Panc1 (cell line): ENCODE measurements at regions not wholly inside any gene's neighbourhood (a gene's known extent, or its start where the extent isn't known, plus 50 kb on each side); places are given as distances from the start of the nearest gene placed in this dataset.

Experiments
- ATAC-seq: fragments of 200-7000 bp; cut with Tn5 transposase; 2 replicates; pipeline ENCODE4 v1.9.1; 2020; ENCODE audit warnings: mild to moderate bottlenecking, moderate library complexity
- BruUV-seq: library from RNA; stranded (reverse); fragments of 400-500 nt; replicated peaks from 2 replicates; lab custom pipeline; 2021; lab: Mats Ljungman, UMichigan
- CTCF ChIA-PET: fragments of 300-600 bp; sonication (Branson Sonifier 250); formaldehyde crosslinking; loops from one replicate; lab custom pipeline; 2022; ENCODE audit warnings: antibody characterized with exemption; lab: Charles Lee
- POLR2A ChIA-PET: fragments of 300-600 bp; sonication (Branson Sonifier 250); formaldehyde crosslinking; loops from one replicate; lab custom pipeline; 2022; ENCODE audit warnings: antibody characterized with exemption; lab: Charles Lee
- DNase-seq: peaks from one replicate; pipeline ENCODE4 v3.0.0-alpha.2; 2010; ENCODE audit warnings: low read depth, low spot score
- H3K27ac ChIP-seq: 2 replicates; pipeline ENCODE4 v1.5.1; 2011; ENCODE audit warnings: mild to moderate bottlenecking, low read length, inconsistent platforms
- H3K27me3 ChIP-seq: fragments of 200-500 bp; sonication (Bioruptor generic); 2 replicates; pipeline ENCODE4 v1.6.0; 2014; ENCODE audit warnings: low read length, inconsistent platforms; ENCODE audit not compliant: control insufficient read depth, insufficient read depth
- H3K36me3 ChIP-seq: fragments of 200-500 bp; sonication (Bioruptor generic); 2 replicates; pipeline ENCODE4 v1.5.1; 2014; ENCODE audit warnings: inconsistent platforms, mild to moderate bottlenecking, low read length, moderate library complexity; ENCODE audit not compliant: control insufficient read depth, insufficient read depth
- H3K4me1 ChIP-seq: 2 replicates; pipeline ENCODE4 v1.5.1; 2011; ENCODE audit warnings: inconsistent platforms, mild to moderate bottlenecking, low read length, moderate library complexity; ENCODE audit not compliant: control insufficient read depth, insufficient read depth
- H3K4me3 ChIP-seq, 2 experiments: 2 replicates each; pipeline ENCODE4 v1.5.1; 2011 to 2012; ENCODE audit warnings: low read depth in 2 of 2, low read length in 2 of 2, mild to moderate bottlenecking in 2 of 2, inconsistent platforms in 1 of 2, moderate library complexity in 1 of 2
- H3K9me3 ChIP-seq: fragments of 200-500 bp; sonication (Bioruptor generic); 2 replicates; pipeline ENCODE4 v1.5.1; 2014; ENCODE audit warnings: low read depth, mild to moderate bottlenecking, inconsistent platforms, low read length, moderate library complexity; ENCODE audit not compliant: control insufficient read depth, insufficient read depth
- POLR2AphosphoS5 ChIP-seq: IDR thresholded peaks from 2 replicates; pipeline ENCODE4 v1.6.1; 2012; ENCODE audit warnings: mild to moderate bottlenecking, low read depth, low read length, moderate library complexity
- SIN3A ChIP-seq: IDR thresholded peaks from 2 replicates; pipeline ENCODE4 v1.6.1; 2012; ENCODE audit warnings: low read depth, mild to moderate bottlenecking, low read length, moderate library complexity, borderline replicate concordance; ENCODE audit not compliant: insufficient read depth
- TCF7L2 ChIP-seq: IDR thresholded peaks from 2 replicates; pipeline ENCODE4 v1.6.1; 2011; ENCODE audit warnings: mild to moderate bottlenecking, low read depth, low read length, inconsistent platforms
- in situ Hi-C: cut with HindIII; loops from 2 replicates; pipeline ENCODE4 v1.10.0; 2016; ENCODE audit warnings: low sequenced_read_pairs, low pct_unique_long_range_greater_than_20kb
- intact Hi-C: fragments of 100-400 bp; cut with micrococcal nuclease; formaldehyde crosslinking; loops from one replicate; pipeline ENCODE4 v1.10.0; 2022; ENCODE audit not compliant: unreplicated experiment
- TF ChIP-seq, protein P1 (sequence below), 2 experiments: IDR thresholded peaks; 2 replicates each; pipeline ENCODE4 v1.6.1; 2011 to 2012; ENCODE audit warnings: low read depth in 2 of 2, control low read depth in 1 of 2, low read length in 1 of 2, mild to moderate bottlenecking in 1 of 2, moderate library complexity in 1 of 2; ENCODE audit not compliant: insufficient read depth in 1 of 2
- TF ChIP-seq, protein P2 (sequence below): fragments of 450-650 bp; IDR thresholded peaks from 2 replicates; pipeline ENCODE4 v1.5.1; 2017; ENCODE audit warnings: mild to moderate bottlenecking

GRCh38 chr4:125917559-125917958 lies 602.8 kb downstream of the FAT4 start:
- in situ Hi-C loops (no loop called here), intact Hi-C loops (no loop called here)
- ATAC-seq, result no peak
- Histone ChIP-seq H3K4me3 (no peak overlapping the region), H3K9me3 (no peaks in the 10 kb centered on the region), H3K27me3 (no peaks in the 10 kb centered on the region), H3K27ac (no peak overlapping the region), H3K4me1 (no peaks in the 10 kb centered on the region), H3K36me3 (no peaks in the 10 kb centered on the region)
- no TSS peak for BruUV-seq
- no peak for DNase-seq
- ChIA-PET POLR2A (no interaction called here), CTCF (interaction anchor here (0.5 kb wide), 1 partner anchor 25 kb away, joined by 5 read pairs; no protein-coding TSS in a partner anchor)
- TF ChIP-seq POLR2AphosphoS5, result no peak
- TF ChIP-seq SIN3A, result no peak
- no peak for TF ChIP-seq TCF7L2
- TF ChIP-seq, protein P1, sequence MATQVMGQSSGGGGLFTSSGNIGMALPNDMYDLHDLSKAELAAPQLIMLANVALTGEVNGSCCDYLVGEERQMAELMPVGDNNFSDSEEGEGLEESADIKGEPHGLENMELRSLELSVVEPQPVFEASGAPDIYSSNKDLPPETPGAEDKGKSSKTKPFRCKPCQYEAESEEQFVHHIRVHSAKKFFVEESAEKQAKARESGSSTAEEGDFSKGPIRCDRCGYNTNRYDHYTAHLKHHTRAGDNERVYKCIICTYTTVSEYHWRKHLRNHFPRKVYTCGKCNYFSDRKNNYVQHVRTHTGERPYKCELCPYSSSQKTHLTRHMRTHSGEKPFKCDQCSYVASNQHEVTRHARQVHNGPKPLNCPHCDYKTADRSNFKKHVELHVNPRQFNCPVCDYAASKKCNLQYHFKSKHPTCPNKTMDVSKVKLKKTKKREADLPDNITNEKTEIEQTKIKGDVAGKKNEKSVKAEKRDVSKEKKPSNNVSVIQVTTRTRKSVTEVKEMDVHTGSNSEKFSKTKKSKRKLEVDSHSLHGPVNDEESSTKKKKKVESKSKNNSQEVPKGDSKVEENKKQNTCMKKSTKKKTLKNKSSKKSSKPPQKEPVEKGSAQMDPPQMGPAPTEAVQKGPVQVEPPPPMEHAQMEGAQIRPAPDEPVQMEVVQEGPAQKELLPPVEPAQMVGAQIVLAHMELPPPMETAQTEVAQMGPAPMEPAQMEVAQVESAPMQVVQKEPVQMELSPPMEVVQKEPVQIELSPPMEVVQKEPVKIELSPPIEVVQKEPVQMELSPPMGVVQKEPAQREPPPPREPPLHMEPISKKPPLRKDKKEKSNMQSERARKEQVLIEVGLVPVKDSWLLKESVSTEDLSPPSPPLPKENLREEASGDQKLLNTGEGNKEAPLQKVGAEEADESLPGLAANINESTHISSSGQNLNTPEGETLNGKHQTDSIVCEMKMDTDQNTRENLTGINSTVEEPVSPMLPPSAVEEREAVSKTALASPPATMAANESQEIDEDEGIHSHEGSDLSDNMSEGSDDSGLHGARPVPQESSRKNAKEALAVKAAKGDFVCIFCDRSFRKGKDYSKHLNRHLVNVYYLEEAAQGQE (IDR thresholded peaks at IDR 0.05; ENCODE audit: insufficient read depth in 1 of 2, low read depth in 2 of 2, low read length in 1 of 2), result no peak
- TF ChIP-seq, protein P2, sequence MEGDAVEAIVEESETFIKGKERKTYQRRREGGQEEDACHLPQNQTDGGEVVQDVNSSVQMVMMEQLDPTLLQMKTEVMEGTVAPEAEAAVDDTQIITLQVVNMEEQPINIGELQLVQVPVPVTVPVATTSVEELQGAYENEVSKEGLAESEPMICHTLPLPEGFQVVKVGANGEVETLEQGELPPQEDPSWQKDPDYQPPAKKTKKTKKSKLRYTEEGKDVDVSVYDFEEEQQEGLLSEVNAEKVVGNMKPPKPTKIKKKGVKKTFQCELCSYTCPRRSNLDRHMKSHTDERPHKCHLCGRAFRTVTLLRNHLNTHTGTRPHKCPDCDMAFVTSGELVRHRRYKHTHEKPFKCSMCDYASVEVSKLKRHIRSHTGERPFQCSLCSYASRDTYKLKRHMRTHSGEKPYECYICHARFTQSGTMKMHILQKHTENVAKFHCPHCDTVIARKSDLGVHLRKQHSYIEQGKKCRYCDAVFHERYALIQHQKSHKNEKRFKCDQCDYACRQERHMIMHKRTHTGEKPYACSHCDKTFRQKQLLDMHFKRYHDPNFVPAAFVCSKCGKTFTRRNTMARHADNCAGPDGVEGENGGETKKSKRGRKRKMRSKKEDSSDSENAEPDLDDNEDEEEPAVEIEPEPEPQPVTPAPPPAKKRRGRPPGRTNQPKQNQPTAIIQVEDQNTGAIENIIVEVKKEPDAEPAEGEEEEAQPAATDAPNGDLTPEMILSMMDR, result no peak

DNA sequence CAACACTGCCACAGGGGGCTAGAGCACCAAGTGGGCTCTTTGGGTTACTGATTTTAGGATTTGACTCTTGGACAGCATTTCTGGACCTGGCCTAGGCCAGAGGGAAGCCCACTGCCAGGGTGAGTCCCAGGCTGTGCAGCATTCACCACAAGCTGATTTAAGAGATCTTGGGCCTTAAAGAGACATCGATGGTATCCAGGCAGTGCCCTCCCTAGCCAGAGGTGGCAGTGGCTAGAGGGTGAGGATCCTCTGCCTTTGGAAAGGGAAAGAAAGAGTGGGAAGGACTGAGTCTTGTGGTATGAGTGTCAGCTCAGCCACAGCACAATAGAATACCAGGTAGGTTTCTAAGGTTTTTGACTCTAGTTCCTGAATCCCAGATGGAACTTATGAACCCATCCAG lies 613.9 kb downstream of the FAT4 start:
- Histone ChIP-seq H3K36me3 (no peaks in the 10 kb centered on the region), H3K9me3 (no peaks in the 10 kb centered on the region), H3K4me1 (no peaks in the 10 kb centered on the region), H3K27me3 (no peaks in the 10 kb centered on the region), H3K27ac (no peak overlapping the region), H3K4me3 (no peak overlapping the region)
- intact Hi-C loops (no loop called here), in situ Hi-C loops (no loop called here)
- no peak for TF ChIP-seq TCF7L2
- no peak for TF ChIP-seq POLR2AphosphoS5
- TF ChIP-seq SIN3A, result no peak
- TF ChIP-seq, protein P1 (IDR thresholded peaks at IDR 0.05; ENCODE audit: insufficient read depth in 1 of 2, low read depth in 2 of 2, low read length in 1 of 2), result no peak
- TF ChIP-seq, protein P2, result no peak
- ATAC-seq (no peak), DNase-seq (no peak)
- BruUV-seq, result no TSS peak
- ChIA-PET CTCF (no interaction called here), POLR2A (no interaction called here)
